ENCODE measurements at regions not wholly inside any gene's neighbourhood (a gene's known extent, or its start where the extent isn't known, plus 50 kb on each side); places are given as distances from the start of the nearest gene placed in this dataset.

GRCh38 chr3:18064586-18064985 lies 322.2 kb upstream of the TBC1D5 start:
- TF ChIP-seq, protein P1, sequence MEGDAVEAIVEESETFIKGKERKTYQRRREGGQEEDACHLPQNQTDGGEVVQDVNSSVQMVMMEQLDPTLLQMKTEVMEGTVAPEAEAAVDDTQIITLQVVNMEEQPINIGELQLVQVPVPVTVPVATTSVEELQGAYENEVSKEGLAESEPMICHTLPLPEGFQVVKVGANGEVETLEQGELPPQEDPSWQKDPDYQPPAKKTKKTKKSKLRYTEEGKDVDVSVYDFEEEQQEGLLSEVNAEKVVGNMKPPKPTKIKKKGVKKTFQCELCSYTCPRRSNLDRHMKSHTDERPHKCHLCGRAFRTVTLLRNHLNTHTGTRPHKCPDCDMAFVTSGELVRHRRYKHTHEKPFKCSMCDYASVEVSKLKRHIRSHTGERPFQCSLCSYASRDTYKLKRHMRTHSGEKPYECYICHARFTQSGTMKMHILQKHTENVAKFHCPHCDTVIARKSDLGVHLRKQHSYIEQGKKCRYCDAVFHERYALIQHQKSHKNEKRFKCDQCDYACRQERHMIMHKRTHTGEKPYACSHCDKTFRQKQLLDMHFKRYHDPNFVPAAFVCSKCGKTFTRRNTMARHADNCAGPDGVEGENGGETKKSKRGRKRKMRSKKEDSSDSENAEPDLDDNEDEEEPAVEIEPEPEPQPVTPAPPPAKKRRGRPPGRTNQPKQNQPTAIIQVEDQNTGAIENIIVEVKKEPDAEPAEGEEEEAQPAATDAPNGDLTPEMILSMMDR (IDR thresholded peaks at IDR 0.05) = no peak
- TF ChIP-seq EP300 (IDR thresholded peaks at IDR 0.05) = no peak
- no peak for TF ChIP-seq POLR2A (IDR thresholded peaks at IDR 0.05)

Data from ovary (tissue), 3 donors.